Tibial nerve (tissue), 3 donors: ENCODE measurements at regions not wholly inside any gene's neighbourhood (a gene's known extent, or its start where the extent isn't known, plus 50 kb on each side); places are given as distances from the start of the nearest gene placed in this dataset.

Experiments
- POLR2A ChIP-seq, 2 donors: fragments of 450-650 bp; IDR thresholded peaks; one replicate each; pipeline ENCODE4 v1.6.1; 2017; ENCODE audit warnings: antibody characterized with exemption in 2 of 2, mild to moderate bottlenecking in 2 of 2, moderate library complexity in 2 of 2
- TF ChIP-seq, protein P1 (sequence below), 5 experiments: fragments of 200-600 bp in 3 of 5; fragments of 450-650 bp in 2 of 5; sonication (generic) in 3 of 5; IDR thresholded peaks; one replicate each; pipeline ENCODE4 v1.5.1; 2016 to 2019; ENCODE audit warnings: antibody characterized with exemption in 5 of 5, mild to moderate bottlenecking in 3 of 5, moderate library complexity in 2 of 5

DNA sequence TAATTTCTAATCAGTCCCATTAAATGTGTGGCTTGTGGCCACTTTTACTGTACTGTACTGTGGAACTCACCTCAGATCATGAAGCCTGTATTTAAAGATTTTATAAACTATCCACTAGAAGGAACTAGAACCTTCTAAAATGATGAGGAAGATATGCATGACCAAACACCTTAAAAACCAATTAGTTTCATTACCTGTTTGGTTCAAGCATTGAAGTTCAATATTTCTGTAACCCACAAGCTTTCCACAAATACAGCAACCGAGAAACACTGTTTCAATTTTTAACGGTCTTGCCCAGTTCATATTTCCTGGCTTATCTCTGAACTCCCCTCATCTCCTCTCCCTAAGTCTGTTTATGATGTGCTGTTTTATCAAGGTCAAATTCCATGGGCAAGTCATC is 264.3 kb upstream of the PLD5 start:
- TF ChIP-seq, protein P1, sequence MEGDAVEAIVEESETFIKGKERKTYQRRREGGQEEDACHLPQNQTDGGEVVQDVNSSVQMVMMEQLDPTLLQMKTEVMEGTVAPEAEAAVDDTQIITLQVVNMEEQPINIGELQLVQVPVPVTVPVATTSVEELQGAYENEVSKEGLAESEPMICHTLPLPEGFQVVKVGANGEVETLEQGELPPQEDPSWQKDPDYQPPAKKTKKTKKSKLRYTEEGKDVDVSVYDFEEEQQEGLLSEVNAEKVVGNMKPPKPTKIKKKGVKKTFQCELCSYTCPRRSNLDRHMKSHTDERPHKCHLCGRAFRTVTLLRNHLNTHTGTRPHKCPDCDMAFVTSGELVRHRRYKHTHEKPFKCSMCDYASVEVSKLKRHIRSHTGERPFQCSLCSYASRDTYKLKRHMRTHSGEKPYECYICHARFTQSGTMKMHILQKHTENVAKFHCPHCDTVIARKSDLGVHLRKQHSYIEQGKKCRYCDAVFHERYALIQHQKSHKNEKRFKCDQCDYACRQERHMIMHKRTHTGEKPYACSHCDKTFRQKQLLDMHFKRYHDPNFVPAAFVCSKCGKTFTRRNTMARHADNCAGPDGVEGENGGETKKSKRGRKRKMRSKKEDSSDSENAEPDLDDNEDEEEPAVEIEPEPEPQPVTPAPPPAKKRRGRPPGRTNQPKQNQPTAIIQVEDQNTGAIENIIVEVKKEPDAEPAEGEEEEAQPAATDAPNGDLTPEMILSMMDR (IDR thresholded peaks at IDR 0.05): no peak
- no peak for TF ChIP-seq POLR2A (IDR thresholded peaks at IDR 0.05)
